HG02938 (cell line): ENCODE measurements at regions not wholly inside any gene's neighbourhood (a gene's known extent, or its start where the extent isn't known, plus 50 kb on each side); places are given as distances from the start of the nearest gene placed in this dataset.

Source experiments
- ATAC-seq: cut with Tn5 transposase; IDR thresholded peaks from one replicate; pipeline ENCODE4 v1.9.1; 2021; ENCODE audit warnings: mild to moderate bottlenecking, moderate library complexity; ENCODE audit not compliant: unreplicated experiment

DNA sequence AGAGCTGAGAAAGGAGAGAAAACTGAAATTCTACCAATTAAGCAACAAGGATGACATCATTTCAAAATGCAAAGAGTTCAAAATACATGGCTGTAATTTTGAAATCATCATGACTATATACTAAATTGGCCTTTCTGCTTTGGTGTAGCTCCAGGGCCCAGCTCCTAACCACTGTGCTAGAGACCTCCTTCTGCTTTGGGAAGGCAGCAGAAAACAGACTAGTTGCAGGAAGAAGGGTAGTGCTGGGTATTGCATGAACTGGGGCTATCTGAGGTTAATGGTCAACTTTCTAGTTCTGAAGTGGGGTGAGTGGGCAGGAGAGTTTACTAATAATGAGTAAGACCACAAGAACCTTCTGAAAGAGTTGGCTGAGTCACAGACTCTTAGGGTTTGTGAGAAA is 66.2 kb downstream of the PTGER2 start:
- peak; percentile 100 for ATAC-seq
